NCI-H2196 treated with DMSO at 0.1 percent for 48 hours (cell line): ENCODE measurements at regions not wholly inside any gene's neighbourhood (a gene's known extent, or its start where the extent isn't known, plus 50 kb on each side); places are given as distances from the start of the nearest gene placed in this dataset.
"Not testable (repeated sequence)": the region's sequence is repeated elsewhere in the genome, so short reads cannot be mapped to it uniquely, and the experiment has no call there.

Source experiments
- DNase-seq: peaks from one replicate; lab custom pipeline; 2025; ENCODE audit not compliant: unreplicated experiment; lab: John Stamatoyannopoulos, UW

DNA sequence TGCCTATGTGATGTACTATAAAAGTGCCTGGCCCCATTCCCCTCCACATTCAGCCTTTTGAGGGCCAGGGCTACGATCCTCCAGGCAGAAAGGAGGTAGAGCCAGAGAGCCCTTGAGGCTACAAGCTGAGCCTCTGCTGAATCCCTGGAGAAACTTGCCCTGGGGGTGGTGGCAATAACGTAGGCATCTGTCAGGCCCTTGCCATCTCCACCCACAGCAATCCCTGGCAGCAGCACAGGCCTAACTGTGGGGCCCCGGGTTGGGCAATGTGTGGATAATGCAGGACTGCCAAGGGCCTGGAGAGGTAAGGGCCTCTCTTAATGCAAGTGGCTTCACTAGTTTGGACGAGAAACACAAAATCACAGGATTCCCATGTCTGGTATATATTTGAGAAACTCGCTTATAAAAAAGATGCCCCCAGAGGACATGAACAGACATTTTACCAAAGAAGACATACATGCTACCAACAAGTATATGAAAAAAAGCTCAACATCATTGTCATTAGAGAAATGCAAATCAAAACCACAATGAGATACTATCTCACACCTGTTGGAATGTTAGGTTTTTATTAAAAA lies 99.0 kb downstream of the QRSL1 start:
- no peak for DNase-seq

- DNase-seq = no peak
Measured at GRCh38 chr6:106727480-106728149, 98.2 kb downstream of the QRSL1 start.

- no peak for DNase-seq
Measured at GRCh38 chr6:106724848-106725247, 95.5 kb downstream of the QRSL1 start.

GRCh38 chr6:106724337-106724736 lies 95.0 kb downstream of the QRSL1 start:
- DNase-seq = no peak

GRCh38 chr6:106723419-106723818 lies 94.0 kb downstream of the QRSL1 start:
- DNase-seq = not testable (repeated sequence)

DNA sequence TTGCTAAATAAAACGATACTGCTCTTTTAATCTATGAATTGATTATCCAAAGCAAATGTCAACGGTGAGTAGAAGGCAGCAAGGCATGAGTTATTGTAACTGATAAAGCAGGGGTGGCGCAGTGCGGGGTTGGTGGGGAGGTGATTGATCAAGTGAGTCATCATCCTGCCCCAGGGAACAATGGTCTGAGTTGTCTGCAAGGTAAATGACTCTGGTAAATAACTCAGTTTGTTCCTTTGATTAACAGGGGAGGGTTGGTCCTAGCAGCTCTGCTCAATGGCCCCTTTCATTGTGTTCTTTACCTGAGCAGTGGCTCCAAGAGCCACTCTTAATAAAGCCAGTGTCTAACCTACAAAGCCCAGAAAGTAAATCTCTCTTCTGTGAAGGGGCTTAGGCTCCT lies 91.8 kb downstream of the QRSL1 start:
- DNase-seq = not testable (repeated sequence)
